ENCODE measurements at regions not wholly inside any gene's neighbourhood (a gene's known extent, or its start where the extent isn't known, plus 50 kb on each side); places are given as distances from the start of the nearest gene placed in this dataset.

- TF ChIP-seq POLR2A (IDR thresholded peaks at IDR 0.05) (no peak), CTCF (IDR thresholded peaks at IDR 0.05) (no peak)
Observed at GRCh38 chr10:76723844-76724243, 913.8 kb downstream of the KCNMA1 start.
